ENCODE measurements at regions not wholly inside any gene's neighbourhood (a gene's known extent, or its start where the extent isn't known, plus 50 kb on each side); places are given as distances from the start of the nearest gene placed in this dataset.

DNA sequence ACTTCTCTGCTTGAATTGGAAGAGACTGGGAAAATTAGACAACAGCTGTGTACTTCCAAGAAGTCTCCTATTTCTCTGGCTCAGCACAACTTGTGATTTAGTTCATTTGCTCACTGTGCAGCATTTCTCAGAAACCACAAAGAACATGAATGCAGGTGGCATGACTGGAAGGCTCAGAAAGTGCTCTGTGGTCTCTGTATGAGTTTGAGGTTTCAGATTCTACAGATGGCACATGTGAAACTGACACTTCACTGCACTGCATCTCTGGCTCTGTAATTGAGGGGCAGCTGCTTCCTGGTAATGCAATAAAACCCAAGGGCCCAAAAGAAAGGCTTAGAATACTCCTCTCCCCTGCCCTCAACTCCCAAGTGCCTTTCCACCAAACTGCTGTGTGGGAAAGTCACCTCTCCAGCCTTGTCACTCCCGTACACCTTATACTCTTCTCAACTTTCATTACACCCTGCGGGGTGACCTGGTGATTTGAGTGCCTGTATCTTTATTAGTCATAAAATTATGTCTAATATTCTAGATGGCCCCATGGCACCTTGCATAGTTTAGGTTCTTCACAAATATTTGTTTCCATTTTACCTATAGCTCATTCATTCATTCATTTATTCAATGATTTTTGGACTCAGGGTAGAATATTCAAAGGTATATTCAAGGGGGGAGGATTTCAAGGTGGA, 82.5 kb downstream of the ESM1 start:
- no peak for TF ChIP-seq CTCF (IDR thresholded peaks at IDR 0.05 in 2 of 3, conservative IDR thresholded peaks at IDR 0.05 in 1 of 3; ENCODE audit: borderline replicate concordance in 1 of 3, insufficient read depth in 1 of 3, low read depth in 2 of 3, low read length in 2 of 3)
- no peak for TF ChIP-seq SRF (IDR thresholded peaks at IDR 0.05; ENCODE audit: low read depth)
- no peak for TF ChIP-seq TCF7L2 (IDR thresholded peaks at IDR 0.05; ENCODE audit: borderline replicate concordance, extremely low read depth, insufficient read depth, insufficient read length)

Measured in HCT116 (cell line).